ENCODE measurements at regions not wholly inside any gene's neighbourhood (a gene's known extent, or its start where the extent isn't known, plus 50 kb on each side); places are given as distances from the start of the nearest gene placed in this dataset.

DNA sequence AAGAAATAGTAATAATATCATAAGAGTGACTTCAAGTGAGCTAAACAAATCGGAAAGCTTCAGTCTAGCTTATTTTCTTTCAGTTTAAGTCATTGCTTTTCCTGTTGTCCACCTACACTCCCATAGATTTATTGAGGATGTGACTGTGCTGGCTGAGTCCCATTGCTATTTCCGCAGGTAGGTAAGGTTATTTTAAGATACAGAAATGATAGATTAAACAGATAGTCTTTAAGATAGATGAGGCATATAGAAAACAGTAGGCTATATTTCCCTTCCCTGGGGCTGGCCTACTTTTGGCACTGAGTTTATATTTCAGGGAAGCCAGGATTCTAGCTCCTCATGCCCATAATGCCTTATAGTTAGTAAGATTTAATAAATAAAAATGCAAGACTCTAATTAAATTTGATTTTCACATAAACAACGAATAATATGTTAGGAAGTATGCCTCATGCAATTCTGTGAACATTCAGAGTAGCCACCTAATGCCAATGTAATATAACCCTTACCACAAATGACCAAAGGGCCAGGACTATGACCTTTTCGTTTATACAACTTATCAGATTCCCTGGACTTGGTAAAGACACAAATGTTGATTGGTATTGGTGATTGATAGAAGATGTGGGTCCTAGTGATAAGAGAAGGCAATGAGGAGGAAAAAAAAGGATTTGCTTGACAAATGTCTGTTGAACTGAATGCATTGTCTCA, 1079.3 kb downstream of the EPHA7 start:
- Histone ChIP-seq H3K36me3 (ENCODE audit: control insufficient read depth, insufficient read depth, low read length) (no peaks in the 10 kb centered on the region), H3K27me3 (ENCODE audit: control insufficient read depth, insufficient read depth, low read length) (no peaks in the 10 kb centered on the region), H3K27ac (ENCODE audit: low read length) (no peak overlapping the region), H3K4me3 (ENCODE audit: low read length) (no peak overlapping the region), H3K4me1 (ENCODE audit: control insufficient read depth, insufficient read depth, low read length) (no peaks in the 10 kb centered on the region), H3K9me3 (ENCODE audit: control insufficient read depth, low read depth, low read length) (no peaks in the 10 kb centered on the region)
- no peak for DNase-seq
- WGBS (ENCODE audit: insufficient coverage, low lambda C conversion rate) = no CpG with 5 or more reads among the region's 4 CpGs

DNA sequence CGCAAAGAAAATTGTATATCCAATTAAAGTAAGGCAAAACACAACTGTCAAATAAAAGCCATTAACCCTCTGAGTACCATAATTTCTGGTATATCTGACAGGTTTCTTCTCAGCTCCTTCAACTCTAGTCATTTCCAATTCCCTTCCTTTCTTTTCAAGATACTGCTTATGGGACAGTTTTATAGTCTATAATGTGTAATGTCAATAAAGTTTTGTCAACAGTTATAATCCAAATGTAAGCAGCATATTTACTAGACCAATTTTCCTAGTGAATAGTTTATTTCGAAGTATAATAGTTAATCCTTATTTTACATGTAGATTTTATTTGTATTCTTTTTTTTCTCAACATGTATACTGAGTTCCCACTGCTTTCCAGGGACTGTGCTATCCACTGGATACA, 1081.8 kb downstream of the EPHA7 start:
- 50% methylated on average over 1 of the region's 2 CpGs for WGBS (ENCODE audit: insufficient coverage, low lambda C conversion rate)
- Histone ChIP-seq H3K4me1 (ENCODE audit: control insufficient read depth, insufficient read depth, low read length) (no peaks in the 10 kb centered on the region), H3K27ac (ENCODE audit: low read length) (no peak overlapping the region), H3K9me3 (ENCODE audit: control insufficient read depth, low read depth, low read length) (no peaks in the 10 kb centered on the region), H3K36me3 (ENCODE audit: control insufficient read depth, insufficient read depth, low read length) (no peaks in the 10 kb centered on the region), H3K4me3 (ENCODE audit: low read length) (no peak overlapping the region), H3K27me3 (ENCODE audit: control insufficient read depth, insufficient read depth, low read length) (no peaks in the 10 kb centered on the region)
- no peak for DNase-seq

DNA sequence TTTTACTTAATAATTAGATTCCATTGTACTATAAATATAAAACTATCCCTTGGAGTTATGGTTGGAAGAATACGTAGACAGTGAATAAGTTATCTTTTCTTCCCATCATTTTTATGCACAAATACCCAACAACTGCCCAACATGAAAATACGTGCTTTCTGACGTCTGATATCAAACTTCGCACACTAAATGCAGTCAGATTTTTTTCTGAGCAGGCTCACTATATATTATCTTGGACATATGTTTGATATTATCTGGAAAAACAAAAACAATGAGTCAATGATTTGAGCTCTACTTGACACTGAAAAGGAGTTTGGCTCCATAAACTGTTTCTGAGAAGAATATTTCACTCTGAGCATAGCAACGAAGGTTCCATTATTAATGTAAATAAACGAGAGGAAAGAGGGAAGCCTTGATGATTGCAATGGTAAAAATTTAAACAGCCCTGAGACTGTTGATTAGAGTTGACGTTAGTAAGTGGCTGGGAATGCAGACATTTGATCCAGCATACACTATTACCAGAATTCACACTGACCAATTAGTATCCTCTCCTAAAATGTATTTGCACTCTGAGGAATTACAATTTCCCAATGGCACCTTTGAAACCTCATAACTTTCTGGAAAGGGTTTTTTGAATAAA, 1090.0 kb downstream of the EPHA7 start:
- H3K27ac ChIP-seq (ENCODE audit: low read length) = no peak overlapping the region
- H3K9me3 ChIP-seq (ENCODE audit: control insufficient read depth, low read depth, low read length) = no peaks in the 10 kb centered on the region
- no peaks in the 10 kb centered on the region for H3K27me3 ChIP-seq (ENCODE audit: control insufficient read depth, insufficient read depth, low read length)
- no peak for DNase-seq
- no peaks in the 10 kb centered on the region for H3K4me1 ChIP-seq (ENCODE audit: control insufficient read depth, insufficient read depth, low read length)
- H3K4me3 ChIP-seq (ENCODE audit: low read length) = no peak overlapping the region
- no peaks in the 10 kb centered on the region for H3K36me3 ChIP-seq (ENCODE audit: control insufficient read depth, insufficient read depth, low read length)
- WGBS (ENCODE audit: insufficient coverage, low lambda C conversion rate) = 63% methylated on average over 6 of the region's 7 CpGs

DNA sequence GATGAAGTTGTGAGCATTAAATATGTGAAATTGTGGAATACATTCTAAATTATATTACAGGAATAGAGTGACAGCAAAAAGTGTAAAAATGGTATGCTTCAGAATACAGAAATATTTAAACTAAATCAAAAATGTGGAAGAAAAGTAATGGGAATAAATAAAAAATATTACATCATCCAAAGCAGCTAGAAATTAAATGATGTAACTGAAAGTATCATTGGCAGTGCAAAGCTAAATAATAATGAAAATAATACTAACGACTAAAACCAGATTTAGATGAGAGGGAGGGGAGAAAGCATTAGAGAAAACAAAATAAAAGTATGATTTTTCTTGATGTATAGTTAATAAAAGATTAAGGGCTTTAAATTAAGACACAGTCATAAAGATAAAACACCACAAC, 1104.0 kb downstream of the EPHA7 start:
- WGBS (ENCODE audit: insufficient coverage, low lambda C conversion rate) = 91% methylated on average over 1 of the region's 1 CpG
- Histone ChIP-seq H3K4me3 (ENCODE audit: low read length) (no peak overlapping the region), H3K9me3 (ENCODE audit: control insufficient read depth, low read depth, low read length) (peaks cover 4% of the 10 kb centered on the region), H3K27ac (ENCODE audit: low read length) (no peak overlapping the region), H3K36me3 (ENCODE audit: control insufficient read depth, insufficient read depth, low read length) (no peaks in the 10 kb centered on the region), H3K27me3 (ENCODE audit: control insufficient read depth, insufficient read depth, low read length) (no peaks in the 10 kb centered on the region), H3K4me1 (ENCODE audit: control insufficient read depth, insufficient read depth, low read length) (no peaks in the 10 kb centered on the region)
- DNase-seq = no peak

- no peaks in the 10 kb centered on the region for H3K9me3 ChIP-seq (ENCODE audit: control insufficient read depth, low read depth, low read length)
- no peaks in the 10 kb centered on the region for H3K36me3 ChIP-seq (ENCODE audit: control insufficient read depth, insufficient read depth, low read length)
- H3K27ac ChIP-seq (ENCODE audit: low read length) = no peak overlapping the region
- no CpG with 5 or more reads among the region's 4 CpGs for WGBS (ENCODE audit: insufficient coverage, low lambda C conversion rate)
- no peaks in the 10 kb centered on the region for H3K27me3 ChIP-seq (ENCODE audit: control insufficient read depth, insufficient read depth, low read length)
- no peaks in the 10 kb centered on the region for H3K4me1 ChIP-seq (ENCODE audit: control insufficient read depth, insufficient read depth, low read length)
- DNase-seq = no peak
- no peak overlapping the region for H3K4me3 ChIP-seq (ENCODE audit: low read length)
Observed at GRCh38 chr6:92297101-92297500, 1122.3 kb downstream of the EPHA7 start.

GRCh38 chr6:92292067-92292466, 1127.3 kb downstream of the EPHA7 start:
- Histone ChIP-seq H3K27ac (ENCODE audit: low read length) (no peak overlapping the region), H3K36me3 (ENCODE audit: control insufficient read depth, insufficient read depth, low read length) (no peaks in the 10 kb centered on the region), H3K9me3 (ENCODE audit: control insufficient read depth, low read depth, low read length) (no peaks in the 10 kb centered on the region), H3K4me3 (ENCODE audit: low read length) (no peak overlapping the region), H3K4me1 (ENCODE audit: control insufficient read depth, insufficient read depth, low read length) (no peaks in the 10 kb centered on the region), H3K27me3 (ENCODE audit: control insufficient read depth, insufficient read depth, low read length) (no peaks in the 10 kb centered on the region)
- WGBS (ENCODE audit: insufficient coverage, low lambda C conversion rate) = 0% methylated on average over 1 of the region's 1 CpG
- no peak for DNase-seq

DNA sequence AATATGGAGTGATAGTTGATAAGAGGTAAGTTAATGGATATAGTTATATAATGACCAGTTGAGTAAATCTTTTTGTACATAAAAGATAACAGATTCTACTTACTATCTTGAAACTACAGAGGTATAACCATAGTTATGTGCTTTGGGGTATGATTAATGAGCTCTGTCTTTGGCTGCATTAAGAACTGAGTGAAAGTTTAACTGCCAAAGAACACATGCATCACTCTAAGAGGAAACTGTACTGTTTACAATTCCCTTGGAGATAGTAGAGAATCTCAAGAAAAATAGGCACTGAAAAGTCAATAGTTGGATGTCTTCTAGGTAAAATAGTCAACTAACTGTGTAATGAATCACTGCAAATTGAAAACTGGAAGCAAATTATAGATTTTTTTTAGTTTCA, 1129.5 kb downstream of the EPHA7 start:
- Histone ChIP-seq H3K27me3 (ENCODE audit: control insufficient read depth, insufficient read depth, low read length) (no peaks in the 10 kb centered on the region), H3K9me3 (ENCODE audit: control insufficient read depth, low read depth, low read length) (no peaks in the 10 kb centered on the region), H3K4me1 (ENCODE audit: control insufficient read depth, insufficient read depth, low read length) (no peaks in the 10 kb centered on the region), H3K4me3 (ENCODE audit: low read length) (no peak overlapping the region), H3K36me3 (ENCODE audit: control insufficient read depth, insufficient read depth, low read length) (no peaks in the 10 kb centered on the region), H3K27ac (ENCODE audit: low read length) (no peak overlapping the region)
- DNase-seq = no peak

- Histone ChIP-seq H3K9me3 (ENCODE audit: control insufficient read depth, low read depth, low read length) (no peaks in the 10 kb centered on the region), H3K4me1 (ENCODE audit: control insufficient read depth, insufficient read depth, low read length) (no peaks in the 10 kb centered on the region), H3K4me3 (ENCODE audit: low read length) (no peak overlapping the region), H3K36me3 (ENCODE audit: control insufficient read depth, insufficient read depth, low read length) (no peaks in the 10 kb centered on the region), H3K27ac (ENCODE audit: low read length) (no peak overlapping the region), H3K27me3 (ENCODE audit: control insufficient read depth, insufficient read depth, low read length) (no peaks in the 10 kb centered on the region)
- no peak for DNase-seq
- 78% methylated on average over 1 of the region's 3 CpGs for WGBS (ENCODE audit: insufficient coverage, low lambda C conversion rate)
Observed at GRCh38 chr6:92281571-92282076, 1137.7 kb downstream of the EPHA7 start.

GRCh38 chr6:92275150-92275549, 1144.2 kb downstream of the EPHA7 start:
- Histone ChIP-seq H3K4me1 (ENCODE audit: control insufficient read depth, insufficient read depth, low read length) (no peaks in the 10 kb centered on the region), H3K27me3 (ENCODE audit: control insufficient read depth, insufficient read depth, low read length) (no peaks in the 10 kb centered on the region), H3K36me3 (ENCODE audit: control insufficient read depth, insufficient read depth, low read length) (no peaks in the 10 kb centered on the region), H3K4me3 (ENCODE audit: low read length) (no peak overlapping the region), H3K27ac (ENCODE audit: low read length) (no peak overlapping the region), H3K9me3 (ENCODE audit: control insufficient read depth, low read depth, low read length) (no peaks in the 10 kb centered on the region)
- no peak for DNase-seq
- 100% methylated on average over 1 of the region's 5 CpGs for WGBS (ENCODE audit: insufficient coverage, low lambda C conversion rate)

DNA sequence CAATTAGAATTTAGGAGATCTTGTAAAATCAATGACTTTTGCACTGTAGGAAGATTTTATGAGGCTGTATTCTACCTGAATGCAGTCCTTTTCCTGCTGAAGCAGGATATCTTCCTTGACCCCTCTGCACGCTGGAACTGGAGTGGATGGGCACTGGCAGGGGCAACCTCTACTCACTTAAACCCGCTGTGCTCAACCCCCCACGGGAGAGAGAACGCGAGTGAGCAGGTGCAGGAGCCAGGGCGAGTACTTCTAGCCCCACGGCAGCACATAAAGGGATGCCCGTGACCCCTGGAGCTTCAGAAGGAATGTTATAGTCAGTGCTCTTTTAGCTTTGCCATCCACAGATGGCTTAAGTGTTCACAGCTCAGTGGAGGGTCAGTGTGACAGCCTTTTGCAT, 1144.8 kb downstream of the EPHA7 start:
- H3K4me3 ChIP-seq (ENCODE audit: low read length) = no peak overlapping the region
- WGBS (ENCODE audit: insufficient coverage, low lambda C conversion rate) = no CpG with 5 or more reads among the region's 8 CpGs

GRCh38 chr6:92273694-92274093, 1145.7 kb downstream of the EPHA7 start:
- 86% methylated on average over 2 of the region's 2 CpGs for WGBS (ENCODE audit: insufficient coverage, low lambda C conversion rate)
- no peaks in the 10 kb centered on the region for H3K27me3 ChIP-seq (ENCODE audit: control insufficient read depth, insufficient read depth, low read length)
- H3K27ac ChIP-seq (ENCODE audit: low read length) = no peak overlapping the region
- no peak overlapping the region for H3K4me3 ChIP-seq (ENCODE audit: low read length)
- H3K9me3 ChIP-seq (ENCODE audit: control insufficient read depth, low read depth, low read length) = no peaks in the 10 kb centered on the region
- no peaks in the 10 kb centered on the region for H3K4me1 ChIP-seq (ENCODE audit: control insufficient read depth, insufficient read depth, low read length)
- no peak for DNase-seq
- no peaks in the 10 kb centered on the region for H3K36me3 ChIP-seq (ENCODE audit: control insufficient read depth, insufficient read depth, low read length)

More for the DNA sequence above, 1144.8 kb downstream of the EPHA7 start:
- Histone ChIP-seq H3K27ac (ENCODE audit: low read length) (no peak overlapping the region), H3K36me3 (ENCODE audit: control insufficient read depth, insufficient read depth, low read length) (no peaks in the 10 kb centered on the region), H3K9me3 (ENCODE audit: control insufficient read depth, low read depth, low read length) (no peaks in the 10 kb centered on the region), H3K4me1 (ENCODE audit: control insufficient read depth, insufficient read depth, low read length) (no peaks in the 10 kb centered on the region), H3K27me3 (ENCODE audit: control insufficient read depth, insufficient read depth, low read length) (no peaks in the 10 kb centered on the region)
- DNase-seq = no peak

All from large intestine (tissue), 3 donors.